Dendritic cell treated with granulocyte-macrophage colony-stimulating factor and Interleukin-4, amounts not matched to agents 40 ng/mL and 50 ng/mL, for 4 days (primary cell): ENCODE measurements at regions not wholly inside any gene's neighbourhood (a gene's known extent, or its start where the extent isn't known, plus 50 kb on each side); places are given as distances from the start of the nearest gene placed in this dataset.

Experiments used
- H3K27ac Mint-ChIP-seq: one replicate; pipeline ENCODE4 v1.8.0; 2022; ENCODE audit warnings: mild to moderate bottlenecking, mixed read lengths
- H3K27me3 Mint-ChIP-seq: one replicate; pipeline ENCODE4 v1.8.0; 2022; ENCODE audit warnings: mild to moderate bottlenecking, mixed read lengths
- H3K36me3 Mint-ChIP-seq: one replicate; pipeline ENCODE4 v1.8.0; 2022; ENCODE audit warnings: low read depth, mixed read lengths
- H3K4me1 Mint-ChIP-seq: one replicate; pipeline ENCODE4 v1.8.0; 2022; ENCODE audit warnings: low read depth, mixed read lengths
- H3K4me3 Mint-ChIP-seq: one replicate; pipeline ENCODE4 v1.8.0; 2022; ENCODE audit warnings: mild to moderate bottlenecking, moderate library complexity, mixed read lengths
- H3K9me3 Mint-ChIP-seq: one replicate; pipeline ENCODE4 v1.8.0; 2022; ENCODE audit warnings: mixed read lengths
- intact Hi-C: fragments of 100-400 bp; cut with micrococcal nuclease; formaldehyde crosslinking; loops from one replicate; pipeline ENCODE4 v1.15.0; 2022

DNA sequence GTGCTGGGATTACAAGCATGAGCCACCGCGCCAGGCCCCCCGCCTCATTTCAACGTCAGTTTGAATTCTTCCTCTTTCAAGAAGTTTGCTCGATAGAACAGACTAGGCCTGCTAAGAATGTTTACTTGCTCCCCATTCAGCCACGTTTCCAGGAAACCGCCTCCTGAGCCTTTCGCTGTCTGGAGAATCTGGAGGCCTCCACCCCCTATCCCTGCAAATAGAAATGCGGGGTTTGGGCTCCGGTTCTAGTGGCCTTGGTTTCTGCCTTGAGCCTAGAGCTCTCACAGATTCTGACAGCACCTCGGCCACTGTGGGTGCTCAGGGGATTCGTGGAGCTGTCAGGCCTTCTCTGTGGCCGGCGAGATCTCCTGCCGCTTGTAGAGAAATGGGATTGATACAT lies 84.3 kb downstream of the UBIAD1 start:
- Mint-ChIP-seq H3K4me3 (no peak overlapping the region), H3K9me3 (no peaks in the 10 kb centered on the region), H3K27ac (no peak overlapping the region), H3K27me3 (peaks cover 6% of the 10 kb centered on the region), H3K4me1 (no peaks in the 10 kb centered on the region), H3K36me3 (no peaks in the 10 kb centered on the region)
- intact Hi-C loops = no loop called here

DNA sequence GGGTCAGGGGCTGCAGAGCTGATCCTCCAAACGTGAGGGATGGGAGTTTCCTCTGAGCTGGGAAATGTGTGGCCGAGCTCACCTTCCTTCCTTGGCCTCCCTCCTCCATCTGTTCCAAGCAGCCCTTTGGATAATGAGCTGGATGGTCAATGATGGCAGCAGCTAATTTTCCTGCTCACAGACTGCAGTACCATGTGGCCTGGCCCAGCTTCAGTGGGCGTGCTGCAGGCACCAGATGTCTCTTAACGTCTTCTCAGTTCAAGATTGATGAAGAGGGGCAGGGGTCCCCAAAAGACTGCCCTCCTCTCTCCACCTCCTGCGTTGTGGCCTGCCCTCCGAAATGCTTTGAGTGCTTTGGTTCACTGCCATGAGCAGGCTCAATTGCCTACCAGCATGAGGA lies 86.0 kb downstream of the UBIAD1 start:
- intact Hi-C loops = no loop called here
- H3K36me3 Mint-ChIP-seq = no peaks in the 10 kb centered on the region
- H3K9me3 Mint-ChIP-seq = no peaks in the 10 kb centered on the region
- H3K27ac Mint-ChIP-seq = no peak overlapping the region
- peaks cover 6% of the 10 kb centered on the region for H3K27me3 Mint-ChIP-seq
- no peaks in the 10 kb centered on the region for H3K4me1 Mint-ChIP-seq
- H3K4me3 Mint-ChIP-seq = no peak overlapping the region

DNA sequence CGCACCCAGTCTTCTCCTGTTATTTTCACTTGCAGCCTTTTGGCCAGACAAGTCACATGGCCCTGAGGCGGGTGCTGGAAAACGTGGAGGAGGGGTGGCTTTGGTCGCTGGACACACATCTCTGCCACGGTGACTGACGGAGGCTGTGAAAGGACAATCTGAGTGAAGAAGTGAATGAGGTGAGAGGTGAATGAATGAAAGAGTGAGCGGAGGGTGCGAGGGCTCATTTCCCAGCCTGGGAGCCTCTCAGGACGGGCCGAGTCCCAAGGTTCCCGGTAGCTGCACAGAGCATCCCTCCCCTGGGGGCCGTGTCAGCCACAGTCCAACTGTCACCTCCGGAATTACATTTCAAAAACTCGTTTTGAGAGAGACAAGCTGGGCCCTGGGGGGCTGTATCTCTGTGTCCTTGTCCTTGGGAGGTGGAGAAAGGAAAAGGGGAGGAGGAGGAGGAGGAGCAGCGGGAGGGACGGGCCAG lies 89.6 kb downstream of the UBIAD1 start:
- Mint-ChIP-seq H3K4me3 (no peak overlapping the region), H3K4me1 (no peaks in the 10 kb centered on the region)
- intact Hi-C loops = loop anchor here (5.0 kb wide), 1 partner anchor 120 kb away; no protein-coding TSS in a partner anchor

DNA sequence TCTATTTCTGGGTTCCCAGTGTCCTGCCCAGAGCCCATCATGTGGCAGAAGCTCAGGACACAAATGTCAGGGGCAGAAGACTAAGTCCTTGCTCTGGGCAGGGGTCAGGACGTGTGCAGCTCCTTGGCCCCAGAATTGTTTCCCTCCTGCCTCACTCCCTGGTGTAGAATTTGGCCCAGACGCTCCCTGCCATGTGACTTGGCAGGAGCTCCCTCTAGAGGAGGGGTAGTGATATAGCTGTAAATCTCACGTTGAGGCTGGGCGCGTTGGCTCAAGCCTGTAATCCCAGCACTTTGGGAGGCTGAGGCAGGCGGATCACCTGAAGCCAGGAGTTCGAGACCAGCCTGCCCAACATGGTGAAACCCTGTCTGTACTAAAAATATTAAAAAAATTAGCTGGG lies 91.2 kb downstream of the UBIAD1 start:
- no peaks in the 10 kb centered on the region for H3K27me3 Mint-ChIP-seq
- H3K4me3 Mint-ChIP-seq = no peak overlapping the region
- no peak overlapping the region for H3K27ac Mint-ChIP-seq
- H3K4me1 Mint-ChIP-seq = no peaks in the 10 kb centered on the region
- H3K9me3 Mint-ChIP-seq = no peaks in the 10 kb centered on the region
- H3K36me3 Mint-ChIP-seq = no peaks in the 10 kb centered on the region
- intact Hi-C loops = loop anchor here (5.0 kb wide), 1 partner anchor 122 kb away; no protein-coding TSS in a partner anchor

More for the DNA sequence above, 89.6 kb downstream of the UBIAD1 start:
- Mint-ChIP-seq H3K36me3 (no peaks in the 10 kb centered on the region), H3K27me3 (peaks cover 2% of the 10 kb centered on the region), H3K9me3 (no peaks in the 10 kb centered on the region), H3K27ac (no peak overlapping the region)

DNA sequence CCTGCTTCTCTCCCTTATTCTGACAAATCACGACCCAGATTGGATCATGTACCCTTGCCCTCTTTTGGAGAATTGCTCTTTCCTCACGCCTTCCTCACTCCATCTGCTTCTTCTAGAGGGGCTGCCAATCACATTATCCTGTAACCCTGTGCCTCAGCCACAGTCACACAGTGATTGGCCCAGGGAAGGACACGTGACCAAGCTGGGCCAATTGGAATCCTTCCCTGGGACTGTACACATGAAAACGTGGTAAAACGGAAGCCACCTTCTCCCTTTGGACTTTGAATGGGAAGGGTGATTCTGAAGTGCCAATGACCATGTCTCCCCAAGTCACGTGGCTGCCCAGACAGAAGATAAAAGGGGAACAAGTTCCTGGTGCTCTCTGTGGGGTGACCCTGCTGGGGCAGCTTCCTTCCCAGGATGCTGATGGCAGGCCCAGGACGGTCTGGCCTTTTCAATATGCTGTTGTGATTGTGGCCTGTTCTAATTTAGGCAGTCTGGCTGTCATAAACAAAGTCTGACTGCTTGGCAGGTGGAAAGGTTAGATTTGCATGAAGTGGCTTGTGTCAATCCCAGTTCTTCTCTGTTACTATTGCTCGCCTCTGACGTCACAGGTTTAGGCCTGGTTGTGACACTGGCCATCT lies 92.9 kb downstream of the UBIAD1 start:
- intact Hi-C loops = no loop called here
- Mint-ChIP-seq H3K9me3 (no peaks in the 10 kb centered on the region), H3K4me3 (no peak overlapping the region), H3K36me3 (no peaks in the 10 kb centered on the region), H3K4me1 (no peaks in the 10 kb centered on the region), H3K27me3 (no peaks in the 10 kb centered on the region), H3K27ac (no peak overlapping the region)

DNA sequence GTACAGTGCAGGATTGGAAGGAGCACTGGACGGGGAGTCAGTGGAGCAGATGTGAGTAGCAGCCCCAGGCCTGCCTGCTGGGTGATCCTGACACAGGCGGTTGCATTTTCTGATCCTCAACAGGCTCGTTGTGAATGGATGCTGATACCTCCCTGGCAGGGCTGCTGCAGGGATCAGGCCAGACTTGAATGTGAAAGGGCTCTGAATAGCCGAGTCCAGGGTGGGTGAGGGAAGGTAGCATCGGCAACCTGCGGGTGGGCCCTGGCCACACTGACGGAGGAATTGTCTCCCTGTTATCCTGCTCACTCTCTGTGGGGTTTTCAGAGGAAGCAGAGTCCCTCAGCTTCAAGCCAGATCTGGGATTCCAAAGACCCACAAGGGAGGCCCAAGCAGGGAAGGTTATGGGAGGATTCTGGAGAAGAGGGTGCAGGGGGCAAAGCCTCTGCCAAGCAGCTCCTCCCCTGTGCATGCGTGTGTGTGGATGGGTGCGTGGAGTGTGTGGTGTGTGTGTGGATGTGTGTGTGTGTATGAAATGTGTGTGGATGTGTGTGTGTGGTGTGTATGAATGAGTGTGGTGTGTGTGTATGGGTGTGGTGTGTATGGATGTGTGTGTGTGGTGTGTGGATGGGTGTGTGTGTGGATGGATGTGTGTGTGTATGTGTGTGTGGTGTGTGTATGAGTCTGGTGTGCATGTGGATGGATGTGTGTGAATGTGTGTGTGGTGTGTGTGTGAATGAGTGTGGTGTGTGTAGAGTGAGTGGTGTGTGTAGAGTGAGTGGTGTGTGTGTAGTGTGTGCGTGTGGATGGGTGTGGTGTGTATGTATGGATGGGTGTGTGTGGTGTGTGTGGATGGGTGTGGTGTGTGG lies 100.3 kb downstream of the UBIAD1 start:
- intact Hi-C loops = no loop called here
- H3K9me3 Mint-ChIP-seq = no peaks in the 10 kb centered on the region
- no peak overlapping the region for H3K27ac Mint-ChIP-seq

DNA sequence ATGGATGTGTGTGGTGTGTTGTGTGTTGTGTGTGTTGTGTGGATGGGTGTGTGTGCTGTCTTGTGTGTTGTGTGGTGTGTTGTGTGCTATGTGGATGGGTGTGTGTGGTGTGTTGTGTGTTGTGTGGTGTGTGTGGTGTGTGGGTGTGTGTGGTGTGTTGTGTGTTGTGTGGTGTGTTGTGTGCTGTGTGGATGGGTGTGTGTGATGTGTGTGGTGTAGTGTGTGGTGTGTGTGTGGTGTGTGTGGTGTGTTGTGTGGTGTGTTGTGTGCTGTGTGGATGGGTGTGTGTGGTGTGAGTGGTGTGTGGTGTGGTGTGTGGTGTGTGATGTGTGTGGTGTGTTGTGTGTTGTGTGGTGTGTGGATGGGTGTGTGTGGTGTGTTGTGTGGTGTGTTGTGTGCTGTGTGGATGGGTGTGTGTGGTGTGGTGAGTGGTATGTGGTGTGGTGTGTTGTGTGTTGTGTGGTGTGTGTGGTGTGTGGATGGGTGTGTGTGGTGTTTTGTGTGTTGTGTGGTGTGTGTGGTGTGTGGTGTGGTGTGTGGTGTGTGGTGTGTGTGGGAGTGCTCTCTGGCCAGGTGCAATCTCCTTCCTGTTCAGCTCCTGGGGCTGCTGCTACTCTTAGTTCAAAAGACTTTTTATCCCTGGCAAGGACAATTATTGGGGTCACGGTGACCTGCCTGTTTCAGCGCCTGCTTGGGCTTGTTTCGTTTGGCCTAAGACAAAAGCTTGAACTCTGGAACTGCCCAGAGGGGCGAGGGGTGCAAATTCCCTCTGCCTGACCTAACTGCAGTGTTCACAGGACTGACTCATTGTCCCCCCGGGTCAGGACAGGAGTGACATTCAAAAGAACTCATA lies 101.1 kb downstream of the UBIAD1 start:
- Mint-ChIP-seq H3K9me3 (no peaks in the 10 kb centered on the region), H3K27me3 (peaks cover 3% of the 10 kb centered on the region), H3K36me3 (no peaks in the 10 kb centered on the region), H3K4me1 (no peaks in the 10 kb centered on the region), H3K4me3 (no peak overlapping the region), H3K27ac (no peak overlapping the region)
- intact Hi-C loops = no loop called here

More for the DNA sequence above, 100.3 kb downstream of the UBIAD1 start:
- Mint-ChIP-seq H3K4me1 (no peaks in the 10 kb centered on the region), H3K36me3 (no peaks in the 10 kb centered on the region), H3K4me3 (no peak overlapping the region), H3K27me3 (peaks cover 3% of the 10 kb centered on the region)

DNA sequence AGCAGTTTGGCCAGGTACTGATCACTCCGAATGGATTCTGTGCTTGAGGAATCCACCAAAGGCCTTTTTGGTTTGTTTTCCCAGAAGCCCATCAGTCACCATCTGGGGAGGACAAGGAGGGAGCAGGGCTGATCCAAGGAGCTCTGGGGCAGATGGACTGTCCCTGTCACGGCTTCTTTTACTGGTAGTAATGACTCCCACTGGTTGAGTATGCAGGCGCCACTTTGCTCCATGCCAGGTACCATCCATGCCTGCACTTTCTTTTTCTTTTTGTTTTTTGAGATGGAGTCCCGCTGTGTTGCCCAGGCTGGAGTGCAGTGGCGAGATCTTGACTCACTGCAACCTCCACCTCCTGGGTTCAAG lies 101.7 kb downstream of the UBIAD1 start:
- H3K9me3 Mint-ChIP-seq = no peaks in the 10 kb centered on the region
- H3K27me3 Mint-ChIP-seq = peaks cover 3% of the 10 kb centered on the region
- intact Hi-C loops = no loop called here
- no peaks in the 10 kb centered on the region for H3K4me1 Mint-ChIP-seq
- H3K4me3 Mint-ChIP-seq = no peak overlapping the region
- no peaks in the 10 kb centered on the region for H3K36me3 Mint-ChIP-seq
- H3K27ac Mint-ChIP-seq = no peak overlapping the region

DNA sequence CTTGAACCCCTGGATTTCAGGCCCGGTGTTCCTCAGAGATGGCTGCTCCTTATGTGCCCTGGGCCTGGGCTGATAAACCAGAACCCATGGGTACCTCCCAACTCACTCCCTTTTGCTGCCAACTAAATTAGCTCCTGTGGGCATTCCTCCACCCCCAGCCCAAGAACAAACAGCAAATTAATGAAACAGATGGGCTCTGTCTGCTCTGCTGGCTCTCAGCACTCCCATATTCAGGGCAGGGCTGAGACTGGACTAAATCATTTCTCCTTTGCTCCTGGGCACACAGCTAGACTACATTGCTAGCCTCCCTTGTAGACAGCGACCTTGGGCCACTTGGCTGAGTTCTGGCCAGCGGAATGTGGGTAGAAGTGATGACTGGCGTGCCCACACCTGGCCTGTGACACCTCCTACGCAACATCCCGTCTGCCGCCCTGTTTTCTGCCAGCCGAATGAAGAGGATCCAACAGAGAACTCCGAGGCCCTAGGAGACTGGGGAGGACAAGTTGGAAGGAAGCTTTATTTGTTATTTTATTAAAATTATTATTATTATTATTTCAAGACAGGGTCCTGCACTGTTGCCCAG lies 101.9 kb upstream of the DISP3 start:
- Mint-ChIP-seq H3K4me3 (no peak overlapping the region), H3K9me3 (no peaks in the 10 kb centered on the region), H3K4me1 (no peaks in the 10 kb centered on the region), H3K36me3 (no peaks in the 10 kb centered on the region), H3K27me3 (peaks cover 3% of the 10 kb centered on the region), H3K27ac (no peak overlapping the region)
- intact Hi-C loops = no loop called here

DNA sequence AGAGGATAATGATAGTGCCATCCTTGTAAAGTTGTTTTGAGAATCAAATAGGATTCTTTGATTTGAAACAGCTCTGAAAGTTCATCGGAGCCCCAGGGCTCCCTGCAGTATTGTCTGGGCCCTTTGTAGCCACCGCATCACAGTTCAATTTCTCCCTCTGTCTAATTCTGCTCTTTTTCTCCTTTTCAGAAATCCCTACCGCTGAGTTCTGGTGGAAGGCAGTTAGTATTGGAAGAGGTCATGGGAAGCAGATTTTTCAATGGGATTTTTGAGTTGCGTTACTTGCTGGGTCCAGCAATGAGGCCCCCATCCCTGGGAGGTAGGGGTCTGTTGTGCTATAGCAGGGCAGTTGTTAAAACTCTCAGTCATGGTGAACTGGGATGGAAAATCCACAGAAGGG lies 101.0 kb upstream of the DISP3 start:
- H3K36me3 Mint-ChIP-seq = no peaks in the 10 kb centered on the region
- H3K27ac Mint-ChIP-seq = no peak overlapping the region
- intact Hi-C loops = no loop called here
- H3K4me3 Mint-ChIP-seq = no peak overlapping the region
- H3K4me1 Mint-ChIP-seq = no peaks in the 10 kb centered on the region
- peaks cover 3% of the 10 kb centered on the region for H3K27me3 Mint-ChIP-seq
- no peaks in the 10 kb centered on the region for H3K9me3 Mint-ChIP-seq

DNA sequence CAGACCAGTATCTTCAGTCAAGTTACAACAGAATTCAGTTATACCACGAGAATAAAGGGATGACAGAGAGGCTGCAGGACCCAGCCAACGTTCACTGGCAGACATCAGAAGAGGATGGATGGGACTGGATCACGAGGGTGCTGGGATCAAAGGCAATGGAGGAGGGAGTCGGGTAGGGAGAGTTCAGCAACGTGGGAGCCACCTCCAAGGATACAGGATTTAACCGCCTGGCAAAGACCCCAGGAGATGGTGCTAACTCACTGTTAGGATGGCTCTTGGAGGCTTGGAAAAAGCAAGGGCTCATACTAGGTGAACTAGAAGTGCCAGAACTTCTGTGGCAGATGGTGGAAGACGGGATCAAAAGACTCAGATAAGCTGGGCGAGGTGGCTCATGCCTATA lies 99.1 kb upstream of the DISP3 start:
- H3K27ac Mint-ChIP-seq = no peak overlapping the region
- no peaks in the 10 kb centered on the region for H3K9me3 Mint-ChIP-seq
- no peaks in the 10 kb centered on the region for H3K4me1 Mint-ChIP-seq
- H3K4me3 Mint-ChIP-seq = no peak overlapping the region
- H3K27me3 Mint-ChIP-seq = peaks cover 3% of the 10 kb centered on the region
- intact Hi-C loops = no loop called here
- H3K36me3 Mint-ChIP-seq = no peaks in the 10 kb centered on the region

DNA sequence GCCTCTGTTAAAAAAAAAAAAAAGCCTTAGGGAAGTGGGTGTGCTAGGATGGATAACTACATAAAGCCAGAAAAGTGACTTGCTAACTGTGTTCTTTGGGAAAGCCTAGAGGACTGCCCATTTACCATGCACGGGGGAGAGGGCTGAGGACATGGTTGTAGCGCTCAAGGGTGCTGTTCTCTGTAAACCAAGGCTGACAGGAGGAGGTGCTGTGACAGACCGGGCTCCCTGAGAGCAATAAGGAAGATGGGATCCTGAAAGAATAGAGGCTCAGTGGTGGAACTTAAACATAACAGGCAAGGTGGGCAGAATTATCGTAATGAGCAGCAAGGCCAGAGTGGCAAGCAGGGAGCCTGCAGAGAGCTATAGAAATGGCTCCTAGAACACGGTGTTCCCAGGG lies 98.5 kb upstream of the DISP3 start:
- no peaks in the 10 kb centered on the region for H3K9me3 Mint-ChIP-seq
- H3K27ac Mint-ChIP-seq = no peak overlapping the region
- no peak overlapping the region for H3K4me3 Mint-ChIP-seq
- H3K27me3 Mint-ChIP-seq = peaks cover 3% of the 10 kb centered on the region
- intact Hi-C loops = no loop called here
- no peaks in the 10 kb centered on the region for H3K36me3 Mint-ChIP-seq
- H3K4me1 Mint-ChIP-seq = no peaks in the 10 kb centered on the region

DNA sequence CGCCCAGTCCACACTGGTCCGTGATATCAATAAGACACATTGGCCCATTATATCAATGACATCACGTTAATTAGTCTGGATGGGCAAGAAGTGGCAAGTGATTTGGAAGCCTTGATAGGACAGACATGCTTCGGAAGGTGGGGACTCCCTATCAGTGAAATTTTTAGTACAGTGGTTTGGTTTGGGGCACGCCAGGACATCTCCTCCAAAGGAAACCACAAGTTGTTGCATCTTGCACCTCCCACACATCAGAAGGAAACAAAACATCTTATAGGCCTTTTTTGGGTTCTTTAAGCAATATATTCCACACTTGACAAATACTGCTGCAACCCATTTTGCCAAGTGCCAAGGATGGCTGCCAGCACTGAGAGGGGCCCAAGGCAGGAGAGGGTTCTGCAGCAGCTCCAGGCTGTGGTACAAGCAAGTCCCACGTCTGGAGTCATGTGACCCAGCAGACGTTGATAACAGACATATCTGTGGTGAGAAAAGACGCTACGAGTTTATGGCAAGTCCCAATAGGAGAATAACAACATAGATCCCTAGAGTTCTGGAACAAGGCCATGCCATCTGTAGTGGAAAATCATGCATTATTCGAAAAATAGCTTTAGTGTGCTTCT lies 95.3 kb upstream of the DISP3 start:
- Mint-ChIP-seq H3K4me3 (no peak overlapping the region), H3K27ac (no peak overlapping the region), H3K9me3 (no peaks in the 10 kb centered on the region), H3K4me1 (no peaks in the 10 kb centered on the region), H3K36me3 (no peaks in the 10 kb centered on the region), H3K27me3 (peaks cover 4% of the 10 kb centered on the region)
- intact Hi-C loops = no loop called here
